Activated T-cell treated with anti-CD3 and anti-CD28 coated beads for 48 hours (primary cell): ENCODE measurements at regions not wholly inside any gene's neighbourhood (a gene's known extent, or its start where the extent isn't known, plus 50 kb on each side); places are given as distances from the start of the nearest gene placed in this dataset.

Experiments
- DNase-seq: peaks from one replicate; pipeline ENCODE4 v3.0.0-alpha.2; 2020; ENCODE audit warnings: low read depth

- no peak for DNase-seq
Observed at GRCh38 chr16:85458968-85459367, 154.2 kb upstream of the GSE1 start.

- no peak for DNase-seq
Observed at GRCh38 chr16:85459529-85460251, 153.4 kb upstream of the GSE1 start.

GRCh38 chr16:85460252-85461021 is 152.7 kb upstream of the GSE1 start:
- no peak for DNase-seq

GRCh38 chr16:85461022-85461813 is 151.9 kb upstream of the GSE1 start:
- DNase-seq, result no peak

GRCh38 chr16:85461814-85462713 is 151.1 kb upstream of the GSE1 start:
- no peak for DNase-seq

- DNase-seq, result no peak
Observed at GRCh38 chr16:85462714-85463611, 150.2 kb upstream of the GSE1 start.

GRCh38 chr16:85463672-85464382 is 149.3 kb upstream of the GSE1 start:
- DNase-seq, result no peak

GRCh38 chr16:85464383-85465305 is 148.5 kb upstream of the GSE1 start:
- no peak for DNase-seq

GRCh38 chr16:85465328-85466303 is 147.5 kb upstream of the GSE1 start:
- DNase-seq, result no peak

- no peak for DNase-seq
Observed at GRCh38 chr16:85466304-85466700, 146.8 kb upstream of the GSE1 start.

GRCh38 chr16:85466989-85467388 is 146.1 kb upstream of the GSE1 start:
- no peak for DNase-seq

GRCh38 chr16:85469929-85470590 is 143.1 kb upstream of the GSE1 start:
- no peak for DNase-seq

GRCh38 chr16:85470873-85471272 is 142.2 kb upstream of the GSE1 start:
- no peak for DNase-seq

GRCh38 chr16:85471469-85472431 is 141.4 kb upstream of the GSE1 start:
- no peak for DNase-seq

- no peak for DNase-seq
Observed at GRCh38 chr16:85472514-85472913, 140.6 kb upstream of the GSE1 start.

- DNase-seq, result no peak
Observed at GRCh38 chr16:85473323-85473722, 139.8 kb upstream of the GSE1 start.
